Spleen (tissue), 11 donors: ENCODE measurements at regions not wholly inside any gene's neighbourhood (a gene's known extent, or its start where the extent isn't known, plus 50 kb on each side); places are given as distances from the start of the nearest gene placed in this dataset.
"Not testable (repeated sequence)": the region's sequence is repeated elsewhere in the genome, so short reads cannot be mapped to it uniquely, and the experiment has no call there.

Experiments
- DNase-seq: peaks from one replicate; pipeline ENCODE4 v3.0.0-alpha.2; 2020
- H3K27ac ChIP-seq, 8 donors: fragments of 200-600 bp; sonication (generic) in 7 of 8; 1 replicate in 4 of 8; 2 replicates in 4 of 8; pipeline versions ENCODE4 v1.5.0 to v1.8.0; 2016 to 2021; ENCODE audit warnings: inconsistent platforms in 4 of 8, mild to moderate bottlenecking in 4 of 8, moderate library complexity in 1 of 8
- H3K27me3 ChIP-seq, 7 donors: fragments of 200-600 bp; sonication (generic) in 6 of 7; replicated peaks in 1 of 7; 1 replicate in 4 of 7; 2 replicates in 3 of 7; pipeline versions ENCODE4 v1.5.0 to v1.8.0; 2016 to 2021; ENCODE audit warnings: inconsistent platforms in 3 of 7, mild to moderate bottlenecking in 1 of 7
- H3K36me3 ChIP-seq, 6 donors: fragments of 200-600 bp; sonication (generic) in 5 of 6; 1 replicate in 4 of 6; 2 replicates in 2 of 6; pipeline versions ENCODE4 v1.5.0 to v1.8.0; 2016 to 2021; ENCODE audit warnings: inconsistent platforms in 2 of 6
- H3K4me1 ChIP-seq, 6 donors: fragments of 200-600 bp; sonication (generic) in 5 of 6; 1 replicate in 3 of 6; 2 replicates in 3 of 6; pipeline versions ENCODE4 v1.5.0 to v1.8.0; 2016 to 2021; ENCODE audit warnings: inconsistent platforms in 3 of 6
- H3K4me3 ChIP-seq, 8 donors: fragments of 200-600 bp; sonication (generic) in 7 of 8; 1 replicate in 4 of 8; 2 replicates in 4 of 8; pipeline versions ENCODE4 v1.5.0 to v1.8.0; 2016 to 2021; ENCODE audit warnings: inconsistent platforms in 4 of 8, mild to moderate bottlenecking in 4 of 8, moderate library complexity in 2 of 8
- H3K9me3 ChIP-seq, 8 donors: fragments of 200-600 bp; sonication (generic) in 7 of 8; 1 replicate in 4 of 8; 2 replicates in 4 of 8; pipeline versions ENCODE4 v1.5.0 to v1.8.0; 2016 to 2021; ENCODE audit warnings: inconsistent platforms in 4 of 8
- CTCF ChIP-seq, 11 experiments: fragments of 200-600 bp in 7 of 11; fragments of 450-650 bp in 4 of 11; sonication (generic) in 4 of 11; IDR thresholded peaks in 8 of 11; conservative IDR thresholded peaks in 3 of 11; 1 replicate in 7 of 11; 2 replicates in 4 of 11; pipeline versions ENCODE4 v1.4.0 to v1.8.0; 2016 to 2021; ENCODE audit warnings: antibody characterized with exemption in 11 of 11, inconsistent platforms in 4 of 11, mild to moderate bottlenecking in 1 of 11
- POLR2A ChIP-seq, 3 donors: fragments of 450-650 bp; IDR thresholded peaks; one replicate each; pipeline ENCODE4 v1.5.1; 2017; ENCODE audit warnings: antibody characterized with exemption in 3 of 3, mild to moderate bottlenecking in 1 of 3
- POLR2AphosphoS5 ChIP-seq, 3 donors: sonication (generic); formaldehyde crosslinking; IDR thresholded peaks; one replicate each; pipeline ENCODE4 v1.5.1; 2017; ENCODE audit warnings: antibody characterized with exemption in 3 of 3
- WGBS, 5 donors: extraction: QIAGEN DNeasy Blood & Tissue Kit in 3 of 5; methylation state at CpG; one replicate each; pipeline versions ENCODE4 v1.1.5 to v1.1.7; 2013 to 2018; 5-methylcytosine and 5-hydroxymethylcytosine counted together
- intact Hi-C: fragments of 100-400 bp; cut with DNase I; formaldehyde crosslinking; loops from one replicate; pipeline ENCODE4 v1.15.0; 2023; ENCODE audit warnings: low total_unique reads
- donor health status: healthy with polysubstance abuse.
- donor health status: DM: no; HTN: no; CAD: no; lungs with moderate emphysema.
- donor health status: DM: no; HTN: no; CAD: no.
- donor health status: Bipolar disorder and iron deficiency.
- donor health status: healthy.
- donor health status: DM: no; HTN: no; CAD: no.
- donor health status: DM: yes; HTN: yes; CAD: no.

DNA sequence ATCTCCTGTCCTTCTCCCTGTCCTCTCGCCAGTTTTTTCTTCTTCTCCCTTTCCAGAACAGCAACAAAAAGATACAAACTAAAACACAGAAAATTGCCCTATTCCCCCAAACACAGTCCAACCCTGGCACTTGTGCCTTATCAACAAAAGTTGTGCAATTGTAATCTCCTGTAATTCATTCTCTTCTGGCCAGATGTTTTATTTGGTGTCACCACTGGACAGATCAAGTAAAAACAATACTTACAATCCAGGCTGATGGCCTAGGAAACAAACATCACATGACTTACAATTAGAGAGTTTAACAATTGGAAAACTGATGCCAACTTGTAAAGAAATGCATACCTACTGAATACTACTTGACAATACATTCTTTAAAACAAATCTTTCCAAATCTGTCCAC, 231.6 kb downstream of the ETV1 start:
- Histone ChIP-seq H3K36me3 (no peaks in the 10 kb centered on the region), H3K27me3 (no peaks in the 10 kb centered on the region), H3K27ac (no peak overlapping the region), H3K9me3 (no peaks in the 10 kb centered on the region), H3K4me1 (no peaks in the 10 kb centered on the region), H3K4me3 (no peak overlapping the region)
- TF ChIP-seq POLR2A (IDR thresholded peaks at IDR 0.05) (no peak), CTCF (IDR thresholded peaks at IDR 0.05 in 8 of 11, conservative IDR thresholded peaks at IDR 0.05 in 3 of 11) (no peak), POLR2AphosphoS5 (IDR thresholded peaks at IDR 0.05) (no peak)
- WGBS, 5 donors: 68 to 95% (median 71%) methylated on average over 1 of the region's 1 CpG
- DNase-seq: no peak
- intact Hi-C loops: no loop called here

- H3K9me3 ChIP-seq, H3K36me3 ChIP-seq, H3K4me1 ChIP-seq, H3K27me3 ChIP-seq, intact Hi-C loops, DNase-seq, H3K4me3 ChIP-seq, H3K27ac ChIP-seq: not testable (repeated sequence)
- 92 to 99% (median 93%) methylated on average over 5 to 16 of the region's 16 CpGs for WGBS, 5 donors
These were observed 223.6 kb downstream of the ETV1 start for GRCh38 chr7:13765853-13766252.

DNA sequence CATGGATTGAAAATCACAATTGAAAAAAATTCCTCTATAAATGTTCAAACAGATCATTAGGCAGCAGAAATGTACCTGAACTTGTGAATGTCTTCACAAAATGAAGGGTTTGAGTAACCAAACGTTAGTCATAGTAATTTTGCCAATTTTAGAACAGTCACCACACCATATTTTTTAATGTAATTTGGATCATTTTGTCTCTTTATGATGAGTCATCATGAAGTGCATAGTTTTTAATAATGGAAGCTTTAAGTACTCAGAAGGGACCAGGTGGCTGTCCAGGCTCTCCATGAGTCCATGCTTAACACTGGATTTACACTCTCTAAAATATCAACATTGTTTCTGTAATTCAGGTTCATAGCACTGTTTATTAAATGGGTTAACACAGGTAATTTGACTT, 219.2 kb downstream of the ETV1 start:
- no peak for DNase-seq
- intact Hi-C loops: no loop called here
- no peak for TF ChIP-seq POLR2AphosphoS5 (IDR thresholded peaks at IDR 0.05)
- no peak for TF ChIP-seq POLR2A (IDR thresholded peaks at IDR 0.05)
- no peak for TF ChIP-seq CTCF (IDR thresholded peaks at IDR 0.05 in 8 of 11, conservative IDR thresholded peaks at IDR 0.05 in 3 of 11)
- Histone ChIP-seq H3K36me3 (no peaks in the 10 kb centered on the region), H3K4me3 (no peak overlapping the region), H3K9me3 (no peaks in the 10 kb centered on the region), H3K27ac (no peak overlapping the region), H3K4me1 (no peaks in the 10 kb centered on the region), H3K27me3 (no peaks in the 10 kb centered on the region)
- WGBS, 5 donors: 22 to 49% (median 31%) methylated on average over 1 of the region's 1 CpG

GRCh38 chr7:13774976-13775375, 214.5 kb downstream of the ETV1 start:
- Histone ChIP-seq H3K27ac (no peak overlapping the region), H3K27me3 (no peaks in the 10 kb centered on the region), H3K4me3 (no peak overlapping the region), H3K36me3 (no peaks in the 10 kb centered on the region), H3K9me3 (no peaks in the 10 kb centered on the region), H3K4me1 (no peaks in the 10 kb centered on the region)
- TF ChIP-seq POLR2AphosphoS5 (IDR thresholded peaks at IDR 0.05) (no peak), POLR2A (IDR thresholded peaks at IDR 0.05) (no peak), CTCF (IDR thresholded peaks at IDR 0.05 in 8 of 11, conservative IDR thresholded peaks at IDR 0.05 in 3 of 11) (no peak)
- intact Hi-C loops: no loop called here
- WGBS, 5 donors: 91 to 99% (median 94%) methylated on average over 2 of the region's 2 CpGs
- DNase-seq: no peak

GRCh38 chr7:13777242-13777641, 212.2 kb downstream of the ETV1 start:
- no peaks in the 10 kb centered on the region for H3K4me1 ChIP-seq
- TF ChIP-seq CTCF (IDR thresholded peaks at IDR 0.05 in 8 of 11, conservative IDR thresholded peaks at IDR 0.05 in 3 of 11): no peak
- TF ChIP-seq POLR2AphosphoS5 (IDR thresholded peaks at IDR 0.05): no peak
- TF ChIP-seq POLR2A (IDR thresholded peaks at IDR 0.05): no peak
- no peaks in the 10 kb centered on the region for H3K9me3 ChIP-seq
- no peaks in the 10 kb centered on the region for H3K27me3 ChIP-seq
- no peak for DNase-seq
- no peak overlapping the region for H3K4me3 ChIP-seq
- H3K27ac ChIP-seq: no peak overlapping the region
- intact Hi-C loops: no loop called here
- 82 to 88% (median 85%) methylated on average over 3 of the region's 3 CpGs for WGBS, 5 donors
- H3K36me3 ChIP-seq: no peaks in the 10 kb centered on the region
